IPS-20b (cell line): ENCODE measurements at regions not wholly inside any gene's neighbourhood (a gene's known extent, or its start where the extent isn't known, plus 50 kb on each side); places are given as distances from the start of the nearest gene placed in this dataset.

ENCODE experiments used
- H3K27ac ChIP-seq: one replicate; pipeline ENCODE4 v1.5.1; 2013; ENCODE audit warnings: low read length
- H3K27me3 ChIP-seq: 2 replicates; pipeline ENCODE4 v1.6.1; 2013; ENCODE audit warnings: mild to moderate bottlenecking, low read length, inconsistent platforms; ENCODE audit not compliant: insufficient read depth
- H3K36me3 ChIP-seq: 2 replicates; pipeline ENCODE4 v1.6.1; 2013; ENCODE audit warnings: low read depth, mild to moderate bottlenecking, inconsistent platforms, low read length, moderate library complexity; ENCODE audit not compliant: insufficient read depth
- H3K4me1 ChIP-seq: 2 replicates; pipeline ENCODE4 v1.6.1; 2013; ENCODE audit warnings: mild to moderate bottlenecking, control low read depth, inconsistent platforms, low read length, moderate library complexity; ENCODE audit not compliant: insufficient read depth
- H3K4me3 ChIP-seq: 2 replicates; pipeline ENCODE4 v1.5.1; 2013; ENCODE audit warnings: mild to moderate bottlenecking, low read length, inconsistent platforms
- H3K9ac ChIP-seq: 2 replicates; pipeline ENCODE4 v1.6.1; 2013; ENCODE audit warnings: low read depth, mild to moderate bottlenecking, inconsistent platforms, low read length, moderate library complexity
- H3K9me3 ChIP-seq: 2 replicates; pipeline ENCODE4 v1.6.1; 2013; ENCODE audit warnings: mild to moderate bottlenecking, low read depth, low read length, inconsistent platforms; ENCODE audit not compliant: insufficient read depth

DNA sequence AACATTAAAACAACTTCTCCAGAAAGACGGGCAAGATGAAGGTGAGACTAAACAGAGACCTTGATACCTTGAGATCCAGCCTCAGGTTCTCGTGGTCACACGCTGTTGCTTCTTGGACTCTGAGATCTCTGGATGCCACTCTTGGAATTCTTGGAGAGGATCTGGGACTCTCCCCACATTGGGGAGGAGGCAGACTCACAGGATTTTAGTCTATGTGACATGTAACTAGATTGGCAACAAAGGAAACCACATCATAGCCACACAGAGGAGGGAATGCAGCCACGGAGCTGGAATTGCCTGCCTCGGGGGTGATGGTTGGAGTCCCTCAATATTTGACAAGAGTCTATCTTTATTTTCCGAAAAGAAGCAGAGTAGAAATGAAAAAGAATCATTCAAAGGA, 78.8 kb upstream of the IGFBP5 start:
- Histone ChIP-seq H3K4me3 (no peak overlapping the region), H3K4me1 (peaks cover 4% of the 10 kb centered on the region; the same call in 1 of the 2 replicates), H3K9me3 (no peaks in the 10 kb centered on the region), H3K36me3 (no peaks in the 10 kb centered on the region), H3K27ac (no peak overlapping the region), H3K27me3 (no peaks in the 10 kb centered on the region), H3K9ac (no peak overlapping the region)

DNA sequence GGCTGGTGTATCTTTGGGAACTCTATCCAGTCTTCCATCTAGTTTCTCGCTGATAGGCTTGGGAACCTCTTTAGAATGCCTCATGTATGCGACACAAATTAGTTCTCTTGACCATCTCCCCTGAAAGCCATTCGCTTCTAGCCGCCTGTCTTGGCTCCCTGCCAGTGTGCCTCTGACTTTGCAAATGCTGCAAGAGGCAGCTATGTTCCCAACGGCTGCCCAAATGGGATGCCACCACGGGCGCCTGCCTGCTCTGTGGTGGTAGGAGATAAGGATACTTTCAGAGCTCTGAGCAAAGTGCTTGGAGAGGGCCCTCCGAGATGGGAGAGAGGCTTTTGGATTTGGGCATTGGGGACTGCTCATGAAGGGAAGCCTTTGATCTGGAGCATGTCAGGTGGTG, 77.7 kb upstream of the IGFBP5 start:
- H3K9ac ChIP-seq, result no peak overlapping the region
- H3K27ac ChIP-seq, result no peak overlapping the region
- peaks cover 4% of the 10 kb centered on the region; the same call in 1 of the 2 replicates for H3K4me1 ChIP-seq
- no peaks in the 10 kb centered on the region for H3K36me3 ChIP-seq
- H3K9me3 ChIP-seq, result no peaks in the 10 kb centered on the region
- H3K27me3 ChIP-seq, result no peaks in the 10 kb centered on the region
- no peak overlapping the region for H3K4me3 ChIP-seq

DNA sequence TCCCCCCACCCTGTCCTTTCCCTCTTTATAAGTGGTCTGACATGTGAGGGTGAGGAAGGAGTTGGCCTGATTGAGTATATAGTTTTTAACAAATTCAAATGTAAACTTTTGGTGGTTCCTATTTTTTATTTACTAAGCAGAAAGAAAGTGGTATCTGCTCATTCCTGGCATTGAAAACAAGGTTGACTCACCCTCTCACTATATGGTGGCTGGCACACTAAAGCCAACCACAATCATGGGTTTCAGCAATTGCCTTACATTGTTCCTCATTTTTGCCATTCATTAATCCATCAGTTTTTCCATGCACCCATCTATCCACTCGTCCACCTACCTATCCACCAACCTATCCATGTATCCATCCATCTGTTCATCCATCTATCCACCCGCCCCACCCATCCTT, 75.4 kb upstream of the IGFBP5 start:
- no peaks in the 10 kb centered on the region for H3K36me3 ChIP-seq
- H3K4me1 ChIP-seq, result peaks cover 19% of the 10 kb centered on the region; the same call in 1 of the 2 replicates
- H3K9ac ChIP-seq, result no peak overlapping the region
- no peaks in the 10 kb centered on the region for H3K9me3 ChIP-seq
- peak overlapping the region; percentile 29 for H3K27ac ChIP-seq
- H3K27me3 ChIP-seq, result no peaks in the 10 kb centered on the region
- no peak overlapping the region for H3K4me3 ChIP-seq

DNA sequence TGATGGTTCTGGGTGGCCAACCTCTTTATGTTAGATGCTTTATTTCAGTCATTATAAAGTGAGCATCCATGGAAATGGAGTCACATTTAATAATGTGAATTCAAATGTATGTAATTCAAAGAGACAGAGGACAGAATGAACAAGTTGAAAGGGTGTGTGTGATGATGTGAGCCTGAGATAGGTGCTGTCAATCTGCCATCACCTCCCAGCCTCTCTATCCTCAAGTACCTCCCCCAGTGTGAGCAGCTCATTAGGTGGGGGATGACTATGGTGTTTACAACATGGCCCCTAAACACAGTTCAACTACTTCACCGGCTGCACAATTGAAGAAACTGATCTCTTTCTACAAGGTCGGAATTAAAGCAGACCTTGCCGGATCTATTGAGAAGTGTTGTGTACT, 74.7 kb upstream of the IGFBP5 start:
- H3K9me3 ChIP-seq, result no peaks in the 10 kb centered on the region
- no peaks in the 10 kb centered on the region for H3K27me3 ChIP-seq
- H3K27ac ChIP-seq, result peak overlapping the region; percentile 29
- no peak overlapping the region for H3K9ac ChIP-seq
- H3K4me1 ChIP-seq, result peaks cover 24% of the 10 kb centered on the region; the same call in 1 of the 2 replicates
- H3K4me3 ChIP-seq, result no peak overlapping the region
- no peaks in the 10 kb centered on the region for H3K36me3 ChIP-seq

DNA sequence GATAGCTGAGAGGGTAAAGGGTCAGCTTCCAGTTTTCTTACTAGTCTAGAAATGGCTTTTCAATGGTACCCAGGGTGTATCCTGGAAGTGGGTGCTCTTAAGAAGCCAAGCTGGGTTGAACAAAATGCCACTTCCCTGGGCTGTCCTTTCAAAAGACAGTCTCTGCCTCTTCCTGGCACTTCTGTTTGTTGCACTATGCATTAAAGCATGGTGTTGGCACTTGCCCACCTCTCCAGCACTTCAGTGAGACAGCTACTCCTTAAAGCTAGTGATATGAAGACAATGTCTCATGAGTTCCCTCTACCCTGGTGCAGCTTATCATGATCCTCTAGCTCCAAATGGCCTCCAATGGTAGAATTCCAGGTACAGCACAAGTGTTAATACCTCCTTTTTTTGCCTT, 74.3 kb upstream of the IGFBP5 start:
- Histone ChIP-seq H3K9me3 (no peaks in the 10 kb centered on the region), H3K27me3 (no peaks in the 10 kb centered on the region), H3K27ac (no peak overlapping the region), H3K9ac (no peak overlapping the region), H3K36me3 (no peaks in the 10 kb centered on the region), H3K4me3 (no peak overlapping the region), H3K4me1 (peaks cover 27% of the 10 kb centered on the region; the same call in 1 of the 2 replicates)

DNA sequence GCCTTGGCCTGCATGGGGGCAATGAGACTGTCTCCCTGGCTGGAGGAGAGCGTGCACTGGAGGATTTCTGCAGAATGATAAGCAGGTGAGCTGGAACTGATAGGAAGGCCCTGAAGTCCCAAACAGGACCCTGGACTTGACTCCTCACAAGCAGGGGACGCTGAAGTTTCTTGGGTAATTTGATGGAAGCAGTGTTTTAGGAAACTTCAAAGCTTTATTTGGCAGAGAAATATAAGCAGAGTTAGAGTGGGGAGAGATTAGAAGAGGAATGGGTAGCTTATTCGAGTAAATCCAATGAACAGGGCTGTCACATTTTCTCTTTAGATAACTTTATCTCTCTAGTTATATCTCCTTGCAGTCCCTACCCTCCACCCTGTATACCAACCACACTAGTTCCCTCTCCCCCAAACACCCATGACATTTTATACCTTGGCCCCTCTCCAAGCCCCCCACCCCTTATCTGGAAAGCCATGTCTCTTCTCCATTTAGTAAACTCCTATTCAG, 73.6 kb upstream of the IGFBP5 start:
- Histone ChIP-seq H3K4me1 (peaks cover 28% of the 10 kb centered on the region; the same call in 1 of the 2 replicates), H3K9me3 (no peaks in the 10 kb centered on the region), H3K36me3 (no peaks in the 10 kb centered on the region), H3K4me3 (no peak overlapping the region), H3K27me3 (no peaks in the 10 kb centered on the region), H3K9ac (no peak overlapping the region), H3K27ac (no peak overlapping the region)

DNA sequence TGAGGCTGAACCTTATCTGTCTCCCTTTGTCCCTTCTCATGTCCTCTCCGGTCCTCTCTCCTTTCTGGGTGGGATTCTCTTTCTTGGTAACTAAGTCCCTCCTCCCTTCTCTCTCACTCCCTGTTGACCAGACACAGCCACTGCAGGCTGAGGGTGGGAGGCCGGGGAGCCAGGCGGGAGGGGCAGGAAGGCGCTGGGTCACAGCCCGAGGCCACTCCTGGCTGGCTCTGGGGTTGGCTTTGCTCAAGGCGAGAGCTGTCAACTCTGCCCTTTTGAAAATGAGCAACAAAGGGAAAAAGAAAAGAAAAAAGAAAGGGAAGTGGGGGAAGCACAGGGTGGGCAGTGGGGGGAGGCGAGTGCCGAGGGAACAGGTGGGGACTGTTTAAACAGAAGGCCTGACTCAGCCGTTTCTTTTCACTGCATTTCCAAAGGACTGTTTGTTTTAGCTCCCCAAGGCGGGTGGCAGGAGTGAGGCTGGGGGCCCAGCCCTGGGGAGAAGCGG, 70.5 kb upstream of the IGFBP5 start:
- peak overlapping the region; percentile 38; the same call in 1 of the 2 replicates for H3K9ac ChIP-seq
- H3K4me1 ChIP-seq, result peaks cover 33% of the 10 kb centered on the region; the same call in 1 of the 2 replicates
- no peaks in the 10 kb centered on the region for H3K27me3 ChIP-seq
- H3K27ac ChIP-seq, result peak overlapping the region; percentile 1
- peak overlapping the region; percentile 49; the same call in 1 of the 2 replicates for H3K4me3 ChIP-seq
- H3K36me3 ChIP-seq, result no peaks in the 10 kb centered on the region
- H3K9me3 ChIP-seq, result no peaks in the 10 kb centered on the region

DNA sequence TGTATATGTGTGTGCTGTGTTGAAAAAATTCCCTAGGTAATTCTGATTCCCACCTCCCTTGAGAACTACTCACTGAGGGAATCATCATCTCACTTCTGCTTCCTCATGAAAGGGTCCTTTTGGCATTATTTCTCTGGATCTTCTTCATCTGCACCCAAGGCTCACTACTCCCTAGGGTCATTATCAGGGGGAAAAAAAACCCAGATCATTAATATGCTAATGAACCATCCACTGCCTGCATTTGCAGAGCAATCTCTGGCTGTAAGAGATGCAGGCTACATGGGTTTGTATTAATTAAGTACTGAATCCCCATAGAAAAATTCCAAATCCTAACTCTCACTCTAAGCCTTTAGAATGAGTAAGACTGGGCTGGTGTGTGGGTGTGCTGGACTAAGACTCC, 68.0 kb upstream of the IGFBP5 start:
- no peaks in the 10 kb centered on the region for H3K36me3 ChIP-seq
- H3K4me3 ChIP-seq, result no peak overlapping the region
- no peaks in the 10 kb centered on the region for H3K9me3 ChIP-seq
- no peak overlapping the region for H3K27ac ChIP-seq
- H3K27me3 ChIP-seq, result no peaks in the 10 kb centered on the region
- peaks cover 29% of the 10 kb centered on the region; the same call in 1 of the 2 replicates for H3K4me1 ChIP-seq
- H3K9ac ChIP-seq, result no peak overlapping the region

DNA sequence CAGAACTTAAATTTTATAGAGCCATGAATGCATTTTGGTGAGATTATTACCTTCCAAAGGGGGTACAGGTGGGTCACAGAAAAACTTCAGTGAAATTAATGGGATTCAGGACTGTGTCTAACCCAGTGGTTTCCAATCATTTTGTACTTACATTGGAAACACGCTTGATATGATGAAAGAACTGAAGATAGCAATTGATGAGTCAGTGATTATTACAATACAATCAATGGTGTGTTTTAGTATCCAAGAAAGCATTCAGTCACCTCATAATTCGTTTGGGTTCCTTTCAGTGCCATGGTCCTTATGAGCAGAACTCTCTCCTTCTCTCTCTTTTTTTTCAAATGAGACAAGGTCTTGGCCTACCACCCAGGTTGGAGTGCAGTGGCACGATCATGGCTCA, 66.5 kb upstream of the IGFBP5 start:
- Histone ChIP-seq H3K9ac (no peak overlapping the region), H3K27ac (no peak overlapping the region), H3K36me3 (no peaks in the 10 kb centered on the region), H3K27me3 (no peaks in the 10 kb centered on the region), H3K4me1 (peaks cover 23% of the 10 kb centered on the region; the same call in 1 of the 2 replicates), H3K9me3 (no peaks in the 10 kb centered on the region), H3K4me3 (no peak overlapping the region)

DNA sequence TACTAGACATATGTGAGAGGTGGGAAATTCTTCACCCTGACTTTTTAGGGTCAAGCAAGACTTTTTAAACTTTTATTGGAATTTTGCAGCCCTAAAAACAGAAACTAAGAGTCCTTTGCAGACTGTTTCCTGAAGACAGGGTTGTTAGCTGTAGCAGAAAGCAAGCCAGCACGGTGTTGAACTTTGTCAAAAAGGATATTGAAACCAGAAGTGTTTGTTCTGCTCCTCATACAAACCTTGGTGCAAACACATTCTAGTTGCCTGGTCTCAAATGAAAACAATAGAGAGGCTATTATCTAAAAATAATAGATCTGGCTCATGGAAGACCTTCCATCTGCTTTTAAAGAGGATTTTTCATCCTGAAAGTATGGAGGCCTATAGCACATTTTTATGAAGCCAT, 65.8 kb upstream of the IGFBP5 start:
- H3K4me1 ChIP-seq, result peaks cover 16% of the 10 kb centered on the region; the same call in 1 of the 2 replicates

DNA sequence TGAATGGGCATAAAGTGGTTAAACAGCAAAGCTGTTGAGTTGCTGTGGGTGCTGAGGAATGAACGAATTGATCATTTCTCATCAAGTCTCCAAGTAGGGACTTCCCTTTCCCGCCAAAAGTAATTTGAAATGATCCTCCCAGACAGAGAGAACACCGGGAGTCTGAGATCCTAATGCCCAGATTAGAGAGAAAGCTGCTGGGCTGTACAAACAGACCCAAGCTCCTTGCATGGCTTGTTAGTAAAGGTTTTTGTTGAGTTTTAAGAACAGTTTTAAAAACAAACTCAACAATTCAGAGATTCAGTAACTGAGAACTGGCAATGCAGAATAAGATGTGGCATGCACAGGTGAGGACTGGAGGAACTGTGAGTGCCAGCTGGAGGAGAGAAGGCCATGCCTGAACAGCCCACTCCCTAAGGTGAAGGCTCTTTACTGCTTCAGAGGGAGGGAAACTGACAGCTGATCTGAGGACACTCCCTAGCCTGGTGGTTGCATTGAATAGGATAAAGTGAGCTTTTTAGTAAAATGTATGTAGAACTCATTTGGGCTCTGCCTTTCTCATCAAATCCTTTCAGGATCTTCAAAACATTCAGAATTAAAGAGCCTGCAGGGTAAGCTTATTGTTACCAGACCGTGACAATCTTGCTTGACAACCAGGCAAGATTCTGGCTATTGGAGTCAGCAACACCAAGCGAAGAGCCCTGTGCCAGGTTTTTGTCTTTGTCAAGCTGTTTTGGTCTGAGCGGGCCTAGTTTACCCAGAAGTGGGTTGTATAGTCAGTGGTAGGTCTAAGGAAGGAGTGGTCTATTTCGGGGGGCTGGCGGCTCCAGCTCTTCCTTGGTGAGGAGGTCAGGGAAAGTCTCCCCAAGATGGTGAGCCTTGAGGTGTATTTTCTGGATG, 63.2 kb upstream of the IGFBP5 start:
- Histone ChIP-seq H3K9ac (no peak overlapping the region), H3K36me3 (no peaks in the 10 kb centered on the region), H3K9me3 (no peaks in the 10 kb centered on the region), H3K27me3 (no peaks in the 10 kb centered on the region; the same call in 1 of the 2 replicates), H3K4me3 (no peak overlapping the region), H3K4me1 (no peaks in the 10 kb centered on the region), H3K27ac (no peak overlapping the region)

More for the DNA sequence above, 65.8 kb upstream of the IGFBP5 start:
- Histone ChIP-seq H3K9ac (no peak overlapping the region), H3K27me3 (no peaks in the 10 kb centered on the region), H3K9me3 (no peaks in the 10 kb centered on the region), H3K4me3 (no peak overlapping the region), H3K36me3 (no peaks in the 10 kb centered on the region), H3K27ac (no peak overlapping the region)

DNA sequence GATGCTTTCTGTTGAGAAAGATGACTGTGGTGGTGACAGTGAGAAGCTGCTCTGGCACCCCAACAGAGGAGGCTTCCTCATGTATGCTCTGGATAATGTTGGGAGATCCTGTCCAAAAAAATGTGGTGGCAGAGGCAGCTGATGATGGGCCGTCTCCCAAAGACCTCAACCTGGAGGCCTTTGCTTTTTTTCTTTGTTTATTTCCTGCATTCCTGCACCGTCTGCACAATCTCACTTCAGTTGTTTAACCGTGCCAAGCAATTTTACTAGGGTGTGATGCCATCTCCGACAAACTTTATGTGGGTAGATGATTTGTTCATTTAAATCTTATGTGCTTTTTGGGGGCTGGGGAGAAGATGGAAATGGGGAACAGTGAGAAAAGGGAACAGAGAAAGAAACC, 62.2 kb upstream of the IGFBP5 start:
- no peak overlapping the region for H3K4me3 ChIP-seq
- no peaks in the 10 kb centered on the region for H3K4me1 ChIP-seq
- H3K27ac ChIP-seq, result no peak overlapping the region
- H3K36me3 ChIP-seq, result no peaks in the 10 kb centered on the region
- H3K27me3 ChIP-seq, result no peaks in the 10 kb centered on the region; the same call in 1 of the 2 replicates
- no peak overlapping the region for H3K9ac ChIP-seq
- no peaks in the 10 kb centered on the region for H3K9me3 ChIP-seq
